Amniotic epithelial cell (primary cell): ENCODE measurements at regions not wholly inside any gene's neighbourhood (a gene's known extent, or its start where the extent isn't known, plus 50 kb on each side); places are given as distances from the start of the nearest gene placed in this dataset.
A peak's percentile ranks its signal among the peaks of the same experiment; 100 is the strongest.

Source experiments
- DNase-seq: peaks from one replicate; pipeline ENCODE4 v3.0.0-alpha.2; 2010; ENCODE audit warnings: low read depth

- no peak for DNase-seq
Measured at GRCh38 chr6:23306251-23306950, 737.0 kb downstream of the HDGFL1 start.

GRCh38 chr6:23307516-23307915, 738.1 kb downstream of the HDGFL1 start:
- DNase-seq = no peak

GRCh38 chr6:23308166-23308565, 738.8 kb downstream of the HDGFL1 start:
- no peak for DNase-seq

GRCh38 chr6:23311211-23311610, 741.8 kb downstream of the HDGFL1 start:
- DNase-seq = no peak

GRCh38 chr6:23316131-23316530, 746.8 kb downstream of the HDGFL1 start:
- no peak for DNase-seq

GRCh38 chr6:23316931-23317330, 747.6 kb downstream of the HDGFL1 start:
- no peak for DNase-seq

- no peak for DNase-seq
Measured at GRCh38 chr6:23319582-23319981, 750.2 kb downstream of the HDGFL1 start.

- DNase-seq = no peak
Measured at GRCh38 chr6:23320471-23321015, 751.2 kb downstream of the HDGFL1 start.

GRCh38 chr6:23323897-23324296, 754.5 kb downstream of the HDGFL1 start:
- no peak for DNase-seq

- DNase-seq = no peak
Measured at GRCh38 chr6:23325065-23325464, 755.7 kb downstream of the HDGFL1 start.

- no peak for DNase-seq
Measured at GRCh38 chr6:23327621-23328020, 758.3 kb downstream of the HDGFL1 start.

GRCh38 chr6:23329086-23329485, 759.7 kb downstream of the HDGFL1 start:
- DNase-seq = no peak

- no peak for DNase-seq
Measured at GRCh38 chr6:23330632-23331031, 761.3 kb downstream of the HDGFL1 start.

GRCh38 chr6:23334360-23334759, 765.0 kb downstream of the HDGFL1 start:
- no peak for DNase-seq

GRCh38 chr6:23335894-23336293, 766.5 kb downstream of the HDGFL1 start:
- no peak for DNase-seq

GRCh38 chr6:23339268-23339667, 769.9 kb downstream of the HDGFL1 start:
- peak; percentile 12 for DNase-seq

GRCh38 chr6:23340271-23340670, 770.9 kb downstream of the HDGFL1 start:
- no peak for DNase-seq

GRCh38 chr6:23343610-23344306, 774.4 kb downstream of the HDGFL1 start:
- no peak for DNase-seq

- no peak for DNase-seq
Measured at GRCh38 chr6:23348185-23348584, 777.8 kb upstream of the NRSN1 start.

- DNase-seq = peak; percentile 91
Measured at GRCh38 chr6:23349521-23350147, 776.4 kb upstream of the NRSN1 start.

GRCh38 chr6:23350752-23351453, 775.1 kb upstream of the NRSN1 start:
- DNase-seq = no peak

- no peak for DNase-seq
Measured at GRCh38 chr6:23354004-23354403, 772.0 kb upstream of the NRSN1 start.
